Motor neuron (in vitro differentiated cells): ENCODE measurements at regions not wholly inside any gene's neighbourhood (a gene's known extent, or its start where the extent isn't known, plus 50 kb on each side); places are given as distances from the start of the nearest gene placed in this dataset.
A peak's percentile ranks its signal among the peaks of the same experiment; 100 is the strongest.
"Not testable (repeated sequence)": the region's sequence is repeated elsewhere in the genome, so short reads cannot be mapped to it uniquely, and the experiment has no call there.

Experiments used
- ATAC-seq, 8 experiments: fragments of 200-7000 bp; cut with Tn5 transposase; replicated peaks in 6 of 8; 2 replicates each; pipeline ENCODE4 v1.8.0; 2021; ENCODE audit warnings: mild to moderate bottlenecking in 8 of 8, moderate library complexity in 8 of 8
- H3K27ac ChIP-seq, 2 donors: fragments of 250-450 bp; sonication (Bioruptor Pico); 2 replicates each; pipeline ENCODE4 v1.9.0; 2021; ENCODE audit warnings: antibody characterized with exemption in 2 of 2, mild to moderate bottlenecking in 2 of 2, moderate library complexity in 1 of 2
- H3K4me1 ChIP-seq, 2 donors: fragments of 250-450 bp; sonication (Bioruptor Pico); replicated peaks in 1 of 2; 2 replicates each; pipeline ENCODE4 v1.6.1; 2021; ENCODE audit warnings: antibody characterized with exemption in 2 of 2, mild to moderate bottlenecking in 2 of 2, moderate library complexity in 1 of 2
- H3K4me3 ChIP-seq, 5 donors: fragments of 250-450 bp; sonication (Bioruptor Pico); 2 replicates each; pipeline ENCODE4 v1.9.0; 2021; ENCODE audit warnings: antibody characterized with exemption in 5 of 5, mild to moderate bottlenecking in 5 of 5, moderate library complexity in 4 of 5
- WGBS, 10 experiments: fragments of 450-650 bp; shearing (Covaris generic); methylation state at CpG; one replicate each; pipeline ENCODE4 v1.0.0; 2022; 5-methylcytosine and 5-hydroxymethylcytosine counted together
- in situ Hi-C, 9 experiments: fragments of 400-800 bp; cut with MboI; loops; one replicate each; pipeline ENCODE4 v1.15.0; 2021; ENCODE audit warnings: low sequenced_read_pairs in 9 of 9, low pct_unique_long_range_greater_than_20kb in 2 of 9; ENCODE audit not compliant: unreplicated experiment in 9 of 9

- in situ Hi-C loops: no loop called here
- ATAC-seq: no peak
- H3K27ac ChIP-seq: no peak overlapping the region
- 0 to 91% (median 63%) methylated on average over 1 to 4 of the region's 4 CpGs for WGBS, 10 experiments
- H3K4me1 ChIP-seq: no peaks in the 10 kb centered on the region
- no peak overlapping the region for H3K4me3 ChIP-seq
These were observed 764.6 kb upstream of the PKDCC start for GRCh38 chr2:41283079-41283775.

- 0 to 100% (median 86%) methylated on average over 1 of the region's 1 CpG; no CpG with 5 or more reads in 1 of the 10 experiments for WGBS, 10 experiments
These were observed 754.3 kb upstream of the PKDCC start for GRCh38 chr2:41293491-41293890.

GRCh38 chr2:41294331-41294730 is 753.5 kb upstream of the PKDCC start:
- in situ Hi-C loops: no loop called here
- Histone ChIP-seq H3K4me1 (peaks cover 0 to 4% of the 10 kb centered on the region in 2 donors), H3K4me3 (no peak overlapping the region), H3K27ac (no peak overlapping the region)
- peak in 1 of 8 experiments; percentile 64 for ATAC-seq
- WGBS, 10 experiments: 0 to 100% (median 51%) methylated on average over 1 to 3 of the region's 3 CpGs

More at GRCh38 chr2:41293491-41293890, 754.3 kb upstream of the PKDCC start:
- peaks cover 0 to 4% of the 10 kb centered on the region in 2 donors for H3K4me1 ChIP-seq
- H3K27ac ChIP-seq: no peak overlapping the region
- ATAC-seq: no peak
- in situ Hi-C loops: no loop called here
- H3K4me3 ChIP-seq: no peak overlapping the region

- in situ Hi-C loops: no loop called here
- Histone ChIP-seq H3K27ac (no peak overlapping the region), H3K4me1 (no peaks in the 10 kb centered on the region), H3K4me3 (no peak overlapping the region)
- no peak for ATAC-seq
- WGBS, 10 experiments: 0 to 100% (median 57%) methylated on average over 1 of the region's 1 CpG; no CpG with 5 or more reads in 1 of the 10 experiments
These were observed 734.7 kb upstream of the PKDCC start for GRCh38 chr2:41313082-41313481.

- Histone ChIP-seq H3K4me1 (no peaks in the 10 kb centered on the region), H3K27ac (no peak overlapping the region), H3K4me3 (no peak overlapping the region)
- WGBS, 10 experiments: 0 to 80% (median 25%) methylated on average over 1 to 3 of the region's 3 CpGs; no CpG with 5 or more reads in 2 of the 10 experiments
- in situ Hi-C loops: no loop called here
- ATAC-seq: no peak
These were observed 733.2 kb upstream of the PKDCC start for GRCh38 chr2:41314511-41315070.

- in situ Hi-C loops: no loop called here
- no peak for ATAC-seq
- Histone ChIP-seq H3K4me3 (no peak overlapping the region), H3K4me1 (no peaks in the 10 kb centered on the region), H3K27ac (no peak overlapping the region)
- WGBS, 10 experiments: 13 to 91% (median 81%) methylated on average over 2 to 6 of the region's 6 CpGs
These were observed 728.4 kb upstream of the PKDCC start for GRCh38 chr2:41319437-41319836.

GRCh38 chr2:41320491-41320890 is 727.3 kb upstream of the PKDCC start:
- in situ Hi-C loops: no loop called here
- H3K4me3 ChIP-seq: no peak overlapping the region
- no peak overlapping the region for H3K27ac ChIP-seq
- H3K4me1 ChIP-seq: no peaks in the 10 kb centered on the region
- ATAC-seq: no peak
- 0 to 97% (median 60%) methylated on average over 1 to 5 of the region's 5 CpGs; no CpG with 5 or more reads in 1 of the 10 experiments for WGBS, 10 experiments

GRCh38 chr2:41321351-41321750 is 726.5 kb upstream of the PKDCC start:
- Histone ChIP-seq H3K27ac (no peak overlapping the region), H3K4me3 (no peak overlapping the region), H3K4me1 (no peaks in the 10 kb centered on the region)
- in situ Hi-C loops: no loop called here
- ATAC-seq: no peak

- 0 to 100% (median 60%) methylated on average over 1 to 2 of the region's 2 CpGs; no CpG with 5 or more reads in 5 of the 10 experiments for WGBS, 10 experiments
- in situ Hi-C loops: no loop called here
- no peak overlapping the region for H3K27ac ChIP-seq
- peaks cover 0 to 5% of the 10 kb centered on the region in 2 donors for H3K4me1 ChIP-seq
- no peak overlapping the region for H3K4me3 ChIP-seq
- ATAC-seq: no peak
These were observed 721.0 kb upstream of the PKDCC start for GRCh38 chr2:41326851-41327250.

GRCh38 chr2:41329040-41329439 is 718.8 kb upstream of the PKDCC start:
- Histone ChIP-seq H3K4me3 (no peak overlapping the region), H3K27ac (no peak overlapping the region), H3K4me1 (peaks cover 0 to 5% of the 10 kb centered on the region in 2 donors)
- ATAC-seq: no peak
- in situ Hi-C loops: no loop called here
- 0 to 100% (median 84%) methylated on average over 1 to 3 of the region's 3 CpGs; no CpG with 5 or more reads in 1 of the 10 experiments for WGBS, 10 experiments

GRCh38 chr2:41334159-41334558 is 713.7 kb upstream of the PKDCC start:
- Histone ChIP-seq H3K27ac (no peak overlapping the region), H3K4me3 (no peak overlapping the region), H3K4me1 (no peaks in the 10 kb centered on the region)
- WGBS, 10 experiments: 0 to 100% (median 92%) methylated on average over 1 to 2 of the region's 2 CpGs
- ATAC-seq: no peak
- in situ Hi-C loops: no loop called here

- H3K27ac ChIP-seq, ATAC-seq, H3K4me3 ChIP-seq, in situ Hi-C loops, H3K4me1 ChIP-seq: not testable (repeated sequence)
- no CpG with 5 or more reads among the region's 31 CpGs for WGBS, 10 experiments
These were observed 712.2 kb upstream of the PKDCC start for GRCh38 chr2:41335573-41335972.

GRCh38 chr2:41337956-41338355 is 709.9 kb upstream of the PKDCC start:
- 0 to 100% (median 90%) methylated on average over 1 to 2 of the region's 4 CpGs; no CpG with 5 or more reads in 2 of the 10 experiments for WGBS, 10 experiments
- no peak for ATAC-seq
- Histone ChIP-seq H3K27ac (no peak overlapping the region), H3K4me3 (no peak overlapping the region), H3K4me1 (no peaks in the 10 kb centered on the region)
- in situ Hi-C loops: no loop called here

GRCh38 chr2:41344529-41344928 is 703.3 kb upstream of the PKDCC start:
- Histone ChIP-seq H3K4me1 (no peaks in the 10 kb centered on the region), H3K27ac (no peak overlapping the region), H3K4me3 (no peak overlapping the region)
- ATAC-seq: no peak
- in situ Hi-C loops: no loop called here
